GM19099 (cell line): ENCODE measurements at regions not wholly inside any gene's neighbourhood (a gene's known extent, or its start where the extent isn't known, plus 50 kb on each side); places are given as distances from the start of the nearest gene placed in this dataset.

Source experiments
- POLR2A ChIP-seq: IDR thresholded peaks from 3 replicates; pipeline ENCODE4 v1.6.1; 2011; ENCODE audit warnings: low read depth; ENCODE audit not compliant: insufficient read length; ENCODE audit errors: extremely low read depth

- TF ChIP-seq POLR2A: no peak
Observed at GRCh38 chrX:19202171-19202570, 79.9 kb upstream of the ADGRG2 start.

- no peak for TF ChIP-seq POLR2A
Observed at GRCh38 chrX:19204636-19205035, 82.4 kb upstream of the ADGRG2 start.

GRCh38 chrX:19212037-19212436 lies 89.8 kb upstream of the ADGRG2 start:
- TF ChIP-seq POLR2A: no peak

- TF ChIP-seq POLR2A: no peak
Observed at GRCh38 chrX:19213610-19214152, 91.4 kb upstream of the ADGRG2 start.

- no peak for TF ChIP-seq POLR2A
Observed at GRCh38 chrX:19214311-19214710, 92.0 kb upstream of the ADGRG2 start.

GRCh38 chrX:19225909-19226308 lies 103.6 kb upstream of the ADGRG2 start:
- TF ChIP-seq POLR2A: no peak

- TF ChIP-seq POLR2A: no peak
Observed at GRCh38 chrX:19237901-19238300, 105.8 kb upstream of the PDHA1 start.

- TF ChIP-seq POLR2A: no peak
Observed at GRCh38 chrX:19243431-19243830, 100.3 kb upstream of the PDHA1 start.

- TF ChIP-seq POLR2A: no peak
Observed at GRCh38 chrX:19245711-19246269, 97.9 kb upstream of the PDHA1 start.

- TF ChIP-seq POLR2A: no peak
Observed at GRCh38 chrX:19256986-19257385, 86.7 kb upstream of the PDHA1 start.

- TF ChIP-seq POLR2A: no peak
Observed at GRCh38 chrX:19270727-19271126, 73.0 kb upstream of the PDHA1 start.

- no peak for TF ChIP-seq POLR2A
Observed at GRCh38 chrX:19272452-19272851, 71.3 kb upstream of the PDHA1 start.

GRCh38 chrX:19280636-19281035 lies 63.1 kb upstream of the PDHA1 start:
- no peak for TF ChIP-seq POLR2A

GRCh38 chrX:19281256-19281655 lies 62.5 kb upstream of the PDHA1 start:
- no peak for TF ChIP-seq POLR2A

- TF ChIP-seq POLR2A: no peak
Observed at GRCh38 chrX:19283597-19284339, 60.0 kb upstream of the PDHA1 start.

GRCh38 chrX:19285857-19286256 lies 57.9 kb upstream of the PDHA1 start:
- no peak for TF ChIP-seq POLR2A

GRCh38 chrX:19291086-19291485 lies 52.6 kb upstream of the PDHA1 start:
- TF ChIP-seq POLR2A: no peak

- no peak for TF ChIP-seq POLR2A
Observed at GRCh38 chrX:19293606-19294325, 50.0 kb upstream of the PDHA1 start.
